ENCODE measurements at regions not wholly inside any gene's neighbourhood (a gene's known extent, or its start where the extent isn't known, plus 50 kb on each side); places are given as distances from the start of the nearest gene placed in this dataset.

DNA sequence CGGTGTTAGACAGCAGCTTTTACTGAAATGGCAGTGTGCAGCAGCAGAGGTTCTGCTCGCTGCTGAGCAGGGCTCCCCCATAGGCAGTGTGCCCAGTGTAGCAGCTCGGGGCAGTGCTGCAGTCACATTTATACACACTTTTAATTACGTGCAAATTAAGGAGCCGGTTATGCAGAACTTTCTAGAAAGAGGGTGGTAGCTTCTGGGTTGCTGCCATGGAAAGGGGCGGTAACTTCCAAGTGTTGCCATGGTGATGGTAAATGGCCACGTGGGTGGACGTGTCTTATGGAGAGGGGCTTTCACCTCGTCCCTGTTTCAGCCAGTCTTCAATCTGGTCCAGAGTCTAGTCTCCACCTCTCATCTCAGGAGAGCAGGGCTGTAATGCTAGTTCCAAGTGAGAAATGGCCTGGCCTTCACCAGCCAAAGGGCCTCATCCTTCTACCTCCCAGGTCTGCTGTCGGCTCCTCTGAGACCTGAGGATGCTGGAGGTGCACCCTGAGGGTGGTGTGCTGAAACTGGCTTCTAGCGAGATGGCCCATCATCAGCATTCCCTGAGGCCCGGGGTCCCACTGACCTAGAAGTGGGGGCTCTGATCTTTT, 180.5 kb upstream of the PMEPA1 start:
- DNase-seq: no peak

DNA sequence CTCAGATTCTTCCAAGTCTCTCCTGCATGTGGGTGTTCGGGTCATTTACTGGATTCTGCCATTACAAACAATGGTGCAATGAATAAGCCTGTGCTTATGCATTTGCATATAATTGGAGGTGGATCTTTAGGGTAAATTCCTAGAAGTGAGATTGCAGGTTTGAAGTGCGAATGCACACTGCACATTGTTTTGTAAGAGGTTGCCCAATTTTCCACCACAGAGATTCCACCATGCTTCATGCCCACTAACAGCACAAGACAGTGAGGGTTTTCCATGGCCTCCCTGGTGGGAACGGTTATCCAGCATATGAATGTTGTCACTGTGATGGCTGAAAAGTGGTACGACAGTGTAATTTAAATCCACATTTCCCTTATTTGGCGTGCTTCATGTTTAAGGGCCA, 178.8 kb upstream of the PMEPA1 start:
- DNase-seq: no peak

DNA sequence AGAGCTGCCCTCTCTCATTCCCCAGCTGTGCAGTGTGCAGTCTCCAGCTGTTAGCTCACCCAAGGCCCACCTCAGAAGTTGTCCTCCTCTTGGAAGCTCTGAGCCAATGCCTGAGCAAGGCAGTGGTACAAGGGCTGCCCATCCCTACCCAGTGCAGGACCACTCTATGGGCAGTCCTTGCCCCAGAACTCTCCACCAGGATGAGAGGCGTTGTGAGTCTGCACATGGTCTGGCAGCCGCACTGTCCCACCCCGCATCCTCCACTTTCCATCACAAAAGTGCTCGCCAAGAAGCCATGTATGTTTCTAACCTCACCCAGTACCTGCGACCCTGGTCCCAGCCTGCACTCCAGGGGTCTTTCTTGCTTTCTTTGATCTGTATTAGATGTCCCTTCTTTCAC, 175.1 kb upstream of the PMEPA1 start:
- no peak for DNase-seq

DNA sequence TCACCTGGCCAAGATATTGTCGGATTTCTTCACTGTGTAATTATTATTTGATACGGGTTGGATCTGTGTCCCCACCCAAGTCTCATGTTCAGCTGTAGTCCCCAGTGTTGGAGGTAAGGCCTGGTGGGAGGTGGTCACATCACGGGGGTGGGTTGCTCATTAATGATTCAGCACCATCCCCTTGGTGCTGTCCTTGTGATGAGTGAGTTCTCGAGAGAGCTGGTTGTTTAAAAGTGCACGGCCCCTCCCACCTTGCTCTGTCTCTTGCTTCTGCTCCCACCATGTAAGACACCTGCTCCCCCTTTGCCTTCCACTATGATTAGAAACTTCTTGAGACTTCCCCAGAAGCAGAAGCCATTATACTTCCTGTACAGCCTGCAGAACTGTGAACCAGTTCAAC, 173.9 kb upstream of the PMEPA1 start:
- no peak for DNase-seq

DNA sequence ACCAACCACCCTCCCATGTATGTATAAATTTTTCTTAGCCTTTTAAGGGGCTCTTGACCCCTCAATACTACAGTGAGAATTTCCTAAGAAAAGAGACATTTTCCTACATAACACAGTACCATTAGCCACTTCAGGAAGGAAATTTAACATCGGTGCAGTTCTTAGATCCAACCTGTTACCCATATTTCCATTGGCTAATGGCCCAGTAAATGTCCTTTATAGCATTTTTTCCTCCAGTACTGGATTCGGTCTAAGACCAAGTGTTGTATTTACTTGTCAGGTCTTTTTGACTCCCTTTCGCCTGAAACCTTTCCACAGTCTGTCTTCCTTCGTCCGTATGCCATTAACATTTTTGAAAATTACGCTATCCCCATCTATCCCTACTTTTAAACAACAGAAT, 173.4 kb upstream of the PMEPA1 start:
- no peak for DNase-seq

DNA sequence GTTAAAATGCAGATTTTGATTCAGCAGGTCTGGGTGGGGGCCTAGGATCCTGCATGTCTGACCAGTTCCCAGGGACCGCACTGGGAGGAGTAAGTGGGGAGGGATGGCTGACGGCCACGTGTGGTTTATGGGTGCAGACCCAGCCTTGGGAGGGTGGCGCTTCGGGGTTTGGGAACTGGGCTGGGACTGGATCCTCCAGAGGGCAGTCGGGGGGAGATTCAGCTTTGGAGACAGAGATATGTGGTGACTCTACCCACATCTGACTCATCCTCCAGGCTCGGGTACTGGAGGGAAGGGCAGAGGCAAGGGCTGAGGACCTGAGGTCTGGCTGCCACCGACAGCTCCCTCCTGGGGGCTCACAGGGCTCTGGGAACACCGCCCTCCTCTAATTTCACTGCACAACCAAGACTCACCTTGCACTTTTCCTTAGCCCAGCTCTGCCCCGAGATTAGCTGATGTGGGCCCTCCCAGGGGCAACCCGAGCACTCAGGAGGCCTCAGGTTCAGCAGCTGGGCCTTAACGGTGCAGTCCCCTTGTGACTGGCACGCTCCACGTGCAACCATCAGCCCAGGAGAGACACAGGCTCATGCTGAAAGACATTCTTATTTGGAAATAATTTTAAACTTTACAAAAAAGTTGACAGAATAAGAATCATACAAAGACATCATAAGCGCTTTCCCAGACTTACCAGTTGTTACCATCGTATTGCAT, 172.8 kb upstream of the PMEPA1 start:
- no peak for DNase-seq

DNA sequence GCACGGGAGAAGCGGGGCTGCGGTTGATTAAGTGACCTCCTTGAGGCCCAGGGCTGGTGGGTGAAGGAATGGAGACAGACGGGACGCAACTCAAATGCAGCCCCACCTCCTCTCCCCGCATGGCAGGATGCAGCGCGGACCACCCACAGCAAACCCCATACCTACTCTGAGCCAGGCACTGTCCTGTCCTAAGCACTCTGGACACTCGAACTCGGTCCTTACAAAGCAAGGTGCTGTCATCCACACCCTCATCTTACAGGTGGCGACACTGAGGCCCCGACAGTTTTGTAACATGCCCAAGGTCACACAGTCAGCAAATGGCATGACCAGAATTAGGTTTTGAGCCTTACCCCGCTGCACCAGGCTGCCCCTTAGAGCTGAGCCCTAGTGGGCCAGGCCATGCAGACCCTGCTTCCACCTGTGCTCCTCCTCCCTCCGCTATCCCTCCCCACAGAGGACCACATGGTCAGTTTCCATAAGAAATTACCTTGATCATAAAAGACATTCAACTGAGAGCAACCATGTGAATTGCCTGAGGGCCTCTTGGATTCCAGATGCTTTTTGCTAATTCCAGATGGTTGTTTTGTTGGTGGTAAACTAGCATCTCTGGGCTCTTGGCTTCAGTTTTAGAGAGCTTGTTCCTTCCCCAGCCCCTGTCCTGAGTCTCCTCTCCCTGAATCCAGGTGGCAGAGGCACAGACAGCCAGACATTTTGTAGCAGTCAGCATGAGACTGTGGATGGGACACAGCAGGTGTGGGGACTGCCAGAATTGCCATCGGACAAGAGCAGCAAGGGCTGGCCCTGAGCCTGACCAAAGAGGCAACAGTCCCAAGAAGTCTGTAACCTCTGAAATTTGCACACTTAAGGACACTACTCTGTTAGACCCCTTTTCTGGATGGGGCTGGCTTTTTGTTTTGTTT, 171.9 kb upstream of the PMEPA1 start:
- DNase-seq: peak; percentile 11

DNA sequence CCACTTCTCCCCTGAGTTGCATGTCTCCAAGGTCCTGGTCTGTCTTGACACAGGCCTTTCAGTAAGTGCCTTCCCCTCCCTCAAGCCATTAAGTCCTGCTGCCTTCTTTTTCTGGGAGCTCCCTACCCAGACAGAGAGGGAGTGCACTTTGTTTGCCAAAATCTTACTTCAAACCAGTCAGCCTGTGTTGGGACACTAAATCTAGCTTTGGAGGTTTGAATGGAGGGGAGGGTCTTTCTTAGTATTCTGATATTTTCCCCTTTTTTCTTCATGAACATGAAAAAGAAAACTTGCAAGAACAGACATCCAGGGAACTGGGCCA, 170.7 kb upstream of the PMEPA1 start:
- DNase-seq: no peak

DNA sequence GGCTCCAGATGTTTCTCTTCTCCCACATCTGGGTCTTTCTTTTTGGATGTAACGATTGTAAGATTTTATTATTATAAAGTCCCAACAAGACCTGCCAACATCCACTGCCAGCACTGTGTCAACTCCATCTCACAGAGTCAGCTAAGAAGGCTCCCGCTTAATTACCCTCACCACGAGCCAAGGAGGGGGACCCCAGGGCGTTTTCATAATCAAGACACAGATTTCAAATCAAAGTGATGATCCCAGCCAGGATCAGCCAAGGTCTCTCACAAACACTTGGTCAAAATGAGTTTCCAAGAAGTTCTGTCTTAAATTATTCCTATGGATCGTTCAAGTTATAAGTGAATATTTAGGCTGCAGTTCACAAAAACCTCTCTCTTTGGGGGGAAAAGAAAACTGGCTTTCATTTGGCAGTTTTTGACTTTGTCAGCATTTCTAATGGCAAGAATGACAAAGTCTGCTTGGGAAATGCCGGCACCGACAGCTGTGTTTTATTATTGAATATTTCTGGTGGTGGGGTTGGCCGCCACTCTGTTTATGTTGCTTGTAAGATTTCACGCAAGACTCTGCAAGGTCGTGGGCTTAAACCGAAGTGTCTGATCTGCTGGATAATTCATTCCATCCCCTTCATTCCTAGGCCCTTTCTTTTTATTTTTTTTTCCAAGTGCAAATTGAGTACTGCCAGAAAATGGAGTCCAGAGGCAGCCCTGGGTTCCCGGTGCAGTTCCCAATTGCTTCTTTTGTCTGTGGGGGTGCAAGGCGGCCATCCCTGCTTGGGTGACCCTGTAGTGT, 170.2 kb upstream of the PMEPA1 start:
- no peak for DNase-seq

DNA sequence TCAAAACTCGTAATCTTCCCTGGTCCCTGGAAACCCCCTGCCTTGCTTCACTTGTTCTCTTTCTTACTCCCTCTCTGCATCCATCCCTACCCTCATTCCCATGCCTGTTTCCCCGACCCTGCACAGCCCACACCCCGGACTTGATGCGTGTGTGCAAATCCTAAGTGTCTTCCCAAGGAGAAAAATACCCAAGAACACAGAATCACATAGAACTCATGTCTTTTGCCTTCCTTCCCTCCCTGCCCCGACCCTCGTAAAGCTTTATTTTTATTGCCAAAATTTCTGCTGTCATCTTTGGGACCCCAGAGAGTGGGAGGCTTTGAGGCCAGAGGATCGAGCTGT, 169.6 kb upstream of the PMEPA1 start:
- no peak for DNase-seq

DNA sequence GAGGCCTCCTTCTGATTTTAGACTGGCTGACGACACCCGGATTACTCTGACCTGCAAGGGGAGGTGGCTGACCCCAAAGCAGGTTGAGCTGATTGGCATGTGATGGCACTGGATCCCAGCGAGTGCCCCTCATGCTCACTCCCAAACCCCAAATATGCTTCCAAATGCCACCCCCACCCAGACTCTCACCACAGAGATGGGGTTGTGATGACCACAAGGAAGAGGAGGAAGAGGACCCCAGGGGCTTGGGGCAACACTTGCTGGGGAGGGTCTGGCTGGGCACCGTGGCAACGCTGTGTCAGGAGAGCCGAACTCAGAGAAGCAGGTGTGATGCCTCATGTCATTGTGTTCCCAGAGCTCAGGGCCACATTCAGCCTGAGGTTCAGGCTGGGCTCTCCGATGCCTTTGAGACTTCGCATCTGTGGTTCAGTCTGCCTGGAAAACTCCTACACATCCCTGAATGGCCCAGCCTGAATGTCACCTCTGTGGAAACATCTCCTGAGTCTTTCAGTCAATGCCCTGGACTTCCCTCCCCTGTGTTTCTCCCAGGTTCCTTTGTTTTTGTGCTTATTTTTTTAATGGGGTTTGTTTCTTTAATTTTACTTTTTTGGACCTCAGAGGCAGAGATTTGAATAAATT, 169.1 kb upstream of the PMEPA1 start:
- DNase-seq: no peak

DNA sequence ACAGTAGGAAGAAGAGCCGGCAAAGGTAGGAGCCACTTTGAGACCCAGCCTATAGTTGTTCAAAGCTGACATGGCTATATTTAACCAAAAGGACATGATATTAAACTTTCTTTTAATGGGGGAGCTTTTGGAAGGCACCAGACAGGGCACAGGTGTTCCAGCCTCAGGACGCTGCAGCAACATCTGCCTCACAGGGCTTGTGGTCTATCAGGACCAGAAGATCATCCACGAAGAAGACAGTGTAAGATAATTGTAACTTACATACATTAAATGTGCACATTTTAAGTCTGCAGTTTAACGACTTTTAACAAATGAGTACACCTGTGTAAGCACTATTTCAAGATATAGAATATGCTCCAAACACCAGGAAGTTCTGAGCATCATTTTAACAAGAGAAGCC, 168.2 kb upstream of the PMEPA1 start:
- no peak for DNase-seq

DNA sequence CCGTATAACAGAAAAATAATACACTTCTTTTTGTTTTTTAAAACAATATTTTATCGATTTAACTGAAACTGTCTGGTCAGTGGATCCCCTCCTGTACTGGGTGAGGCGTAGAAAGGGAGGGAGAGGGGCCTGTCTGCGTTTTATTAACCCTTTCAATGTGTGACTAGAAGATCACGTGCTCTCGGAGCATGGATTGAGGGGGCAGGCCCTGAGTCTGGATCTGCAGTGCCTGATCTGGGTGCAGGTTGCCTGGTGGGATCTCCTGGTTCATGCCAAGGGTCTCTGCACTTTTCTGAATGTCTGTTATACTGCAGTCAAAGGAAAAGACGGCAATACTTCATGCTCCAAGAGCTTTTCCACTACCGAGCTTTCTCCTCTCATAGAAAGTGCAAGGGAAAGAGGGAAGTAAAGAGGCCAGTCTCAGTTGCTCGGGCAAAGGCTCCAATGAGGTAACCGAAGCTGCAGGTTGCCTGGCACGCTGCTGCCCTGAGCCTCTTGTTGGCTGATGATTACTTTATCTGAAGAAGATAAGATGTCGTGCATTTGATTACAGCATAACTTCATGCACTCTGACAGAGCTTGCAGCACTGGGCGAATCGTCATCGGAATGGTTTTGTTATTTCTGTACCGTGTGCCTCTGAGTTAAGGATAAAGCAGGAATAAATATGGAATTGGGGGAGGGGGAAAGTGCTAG, 167.5 kb upstream of the PMEPA1 start:
- no peak for DNase-seq

DNA sequence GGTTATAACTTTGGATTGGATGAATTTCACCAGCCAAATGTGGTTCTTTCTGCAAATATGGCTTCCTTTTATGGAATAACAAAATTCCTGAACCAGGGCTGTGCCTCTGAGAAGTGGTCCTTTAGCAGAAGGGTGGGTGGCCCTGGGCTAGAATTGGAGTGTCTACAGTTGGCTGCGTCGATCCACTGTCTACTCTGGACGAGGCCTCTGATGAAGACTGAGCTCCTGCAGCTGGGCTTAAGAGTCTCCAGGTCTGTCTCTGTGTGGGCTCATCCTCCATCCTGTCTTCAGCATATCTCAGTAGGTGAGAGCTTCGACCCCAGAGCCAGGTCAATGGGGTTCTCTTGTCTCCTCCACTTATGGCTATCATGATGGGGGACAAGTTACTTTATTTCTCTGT, 166.3 kb upstream of the PMEPA1 start:
- no peak for DNase-seq

DNA sequence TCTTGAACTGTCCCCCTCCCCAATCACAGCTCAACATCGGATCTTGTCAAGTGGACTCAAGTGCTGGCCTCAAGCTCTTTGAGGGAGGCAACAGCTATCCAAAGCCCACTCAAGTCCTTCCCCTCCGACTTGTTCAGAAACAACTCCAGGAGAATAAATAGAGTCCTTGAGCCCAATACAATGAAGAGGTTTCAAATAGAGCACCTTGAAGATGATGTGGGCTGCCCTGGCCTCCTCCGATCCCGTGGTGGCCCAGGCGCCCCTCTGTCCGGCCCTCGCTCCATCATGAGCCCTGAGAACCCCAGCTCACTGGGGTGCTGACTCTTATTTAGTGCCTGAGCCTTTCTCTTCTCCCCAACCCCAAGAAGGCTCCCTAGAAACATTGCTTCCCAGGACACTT, 164.3 kb upstream of the PMEPA1 start:
- DNase-seq: no peak

DNA sequence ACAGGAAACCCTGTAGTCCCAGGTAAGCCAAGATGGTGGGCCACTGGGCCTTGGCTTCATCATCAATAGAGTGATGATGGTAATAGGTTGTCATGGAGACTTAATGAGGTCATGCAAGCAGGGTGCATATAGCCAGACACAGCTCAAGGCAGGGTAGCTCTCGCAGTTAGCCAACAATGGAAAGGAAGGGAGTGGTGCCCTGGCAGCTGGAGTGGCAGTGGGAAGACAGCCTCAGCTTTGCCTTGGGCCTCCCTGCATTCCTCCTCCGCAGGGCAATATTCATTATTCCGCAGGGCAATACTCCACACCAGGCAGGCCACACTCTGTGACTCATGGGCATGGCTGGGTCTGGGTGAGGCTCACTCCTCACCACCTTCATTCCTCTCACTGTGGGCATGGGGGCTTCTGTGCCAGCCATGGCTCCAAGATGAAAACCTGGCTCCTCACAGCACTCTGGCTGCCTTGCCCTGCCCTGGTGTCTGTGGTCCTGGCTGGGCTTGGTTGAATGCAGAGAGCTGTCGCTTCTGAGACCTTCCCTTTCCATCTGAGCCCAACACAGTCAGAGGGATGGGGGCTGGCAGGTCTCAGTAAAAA, 163.1 kb upstream of the PMEPA1 start:
- no peak for DNase-seq

DNA sequence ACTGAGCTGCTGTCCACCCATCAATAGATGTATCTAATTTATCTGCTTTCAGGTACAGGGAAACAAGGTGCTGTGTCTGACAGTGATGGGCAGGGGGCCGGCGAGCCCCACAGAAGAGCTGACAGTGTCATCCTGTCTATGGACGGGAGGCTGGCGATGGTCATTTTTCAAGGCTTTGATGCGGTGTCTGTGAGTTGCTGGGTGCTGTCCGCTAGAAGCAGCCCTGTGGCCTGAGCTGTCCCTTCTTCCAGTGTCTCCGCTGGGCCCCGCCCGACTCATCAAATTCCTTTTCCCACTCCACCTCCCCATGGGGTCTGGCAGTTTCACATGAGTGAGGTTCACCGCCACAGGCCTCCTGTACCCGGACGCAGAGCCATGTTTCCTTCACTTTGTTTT, 161.4 kb upstream of the PMEPA1 start:
- DNase-seq: no peak

DNA sequence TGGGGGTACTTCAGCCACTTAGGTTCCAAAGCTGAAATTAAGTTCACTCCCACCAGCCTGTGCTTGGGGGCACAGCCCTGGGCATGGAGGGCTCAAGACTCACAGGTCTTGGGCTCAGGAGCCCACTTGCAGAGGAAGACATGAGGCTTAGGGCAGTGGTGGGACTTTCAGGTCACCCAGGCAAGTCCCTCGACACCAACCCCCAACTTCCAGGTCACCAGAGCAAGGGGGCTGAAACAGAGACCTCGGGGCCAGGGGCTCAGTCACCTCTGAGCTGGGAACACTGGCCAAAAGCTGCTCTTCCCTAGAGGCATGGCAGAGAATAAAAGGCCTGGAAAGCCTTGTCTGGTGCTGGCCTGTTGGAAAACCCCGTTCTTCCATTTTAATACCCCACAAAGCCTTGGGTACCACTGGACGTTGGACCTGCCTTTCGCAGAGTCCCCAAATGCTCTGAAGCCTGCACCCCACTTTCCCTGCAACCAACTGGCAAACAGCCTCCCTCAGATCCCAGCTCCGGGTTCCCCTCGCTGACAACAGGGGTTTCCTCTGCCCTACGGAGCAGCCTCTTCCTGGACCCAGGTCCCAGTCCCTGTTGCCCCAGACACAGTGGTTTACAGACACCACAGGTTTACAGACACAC, 160.9 kb upstream of the PMEPA1 start:
- no peak for DNase-seq

DNA sequence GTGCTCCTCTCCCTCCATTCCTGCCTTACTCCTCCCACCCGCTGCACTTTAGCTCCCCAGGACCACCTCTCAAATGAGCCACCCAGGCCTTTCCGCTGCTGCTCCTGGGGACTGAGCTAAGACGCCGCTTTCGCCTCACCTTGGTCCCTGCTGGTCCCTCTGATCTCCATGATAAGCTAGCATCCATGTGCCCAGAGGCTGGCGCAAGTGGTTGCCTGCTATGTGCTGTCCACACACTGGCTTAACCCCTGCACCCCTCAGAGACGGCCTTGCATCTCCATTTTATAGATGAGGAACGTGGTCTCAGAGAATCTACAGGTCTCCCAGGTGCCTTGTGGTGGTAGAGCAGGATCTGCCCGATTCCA, 160.1 kb upstream of the PMEPA1 start:
- no peak for DNase-seq

DNA sequence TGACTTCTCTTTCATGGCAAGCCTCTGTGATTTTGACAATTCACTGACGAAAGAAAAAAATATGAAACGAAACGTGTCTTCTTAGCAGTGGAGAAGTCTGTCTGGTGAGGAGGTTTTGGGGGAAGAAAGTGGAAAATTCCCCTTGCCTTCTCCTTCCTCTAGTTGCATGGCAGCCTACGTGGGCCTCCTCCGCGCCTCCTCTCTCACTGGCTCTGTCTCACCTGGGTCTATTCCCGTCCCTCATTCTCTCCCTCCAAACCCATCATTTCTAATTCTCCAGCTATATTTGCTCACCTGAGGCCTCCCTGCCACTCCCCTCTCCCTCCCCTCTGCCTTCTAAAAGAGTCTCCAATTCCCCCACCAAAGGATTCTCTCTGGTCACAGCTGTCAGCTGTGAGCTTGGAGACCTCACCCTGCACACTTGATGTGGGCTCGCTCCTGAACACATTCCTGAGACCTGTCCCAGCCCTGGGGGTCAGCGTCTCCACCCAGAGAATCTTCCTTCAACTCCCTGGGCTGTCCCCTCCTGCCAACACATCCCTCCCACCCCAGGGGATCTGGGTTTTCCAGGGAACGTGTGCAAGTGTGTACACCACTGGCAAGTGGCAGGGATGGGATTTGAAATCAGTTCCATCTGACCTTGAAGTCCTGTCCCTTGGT, 159.6 kb upstream of the PMEPA1 start:
- DNase-seq: no peak

DNA sequence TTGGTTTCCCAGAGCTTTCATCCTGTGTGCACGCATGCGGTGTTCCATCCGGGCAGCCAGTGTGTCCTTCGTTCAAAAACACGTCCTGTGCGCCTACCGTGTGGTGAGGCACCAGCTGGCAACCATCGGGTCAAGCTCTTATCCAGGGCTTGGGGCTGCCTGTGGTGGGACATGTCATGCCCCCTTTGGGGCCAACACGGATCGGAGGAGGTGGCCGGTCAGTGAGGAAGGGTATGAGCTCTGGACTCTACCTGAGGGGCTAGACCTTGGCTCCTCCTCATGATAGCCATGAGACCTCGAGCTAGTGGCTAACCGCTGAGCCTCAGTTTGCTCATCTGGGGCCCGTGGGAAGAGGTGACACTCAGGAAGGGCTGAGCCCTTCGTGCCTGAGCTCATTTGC, 158.5 kb upstream of the PMEPA1 start:
- no peak for DNase-seq
